M059J (cell line): ENCODE measurements at regions not wholly inside any gene's neighbourhood (a gene's known extent, or its start where the extent isn't known, plus 50 kb on each side); places are given as distances from the start of the nearest gene placed in this dataset.

Source experiments
- DNase-seq: peaks from one replicate; pipeline ENCODE4 v3.0.0-alpha.2; 2012; ENCODE audit warnings: low read depth

GRCh38 chr13:39100996-39101738, 62.9 kb downstream of the NHLRC3 start:
- DNase-seq = no peak

GRCh38 chr13:39102981-39103490, 64.8 kb downstream of the NHLRC3 start:
- DNase-seq = no peak

GRCh38 chr13:39105110-39105509, 66.9 kb downstream of the NHLRC3 start:
- DNase-seq = no peak

GRCh38 chr13:39106216-39107005, 68.2 kb downstream of the NHLRC3 start:
- DNase-seq = no peak

GRCh38 chr13:39107561-39107960, 69.3 kb downstream of the NHLRC3 start:
- DNase-seq = no peak

- DNase-seq = no peak
These were observed 70.5 kb downstream of the NHLRC3 start for GRCh38 chr13:39108783-39109182.

- DNase-seq = no peak
These were observed 72.4 kb downstream of the NHLRC3 start for GRCh38 chr13:39110518-39111097.

- no peak for DNase-seq
These were observed 72.9 kb downstream of the NHLRC3 start for GRCh38 chr13:39111145-39111544.

- DNase-seq = no peak
These were observed 81.2 kb downstream of the NHLRC3 start for GRCh38 chr13:39119422-39119821.

- DNase-seq = no peak
These were observed 85.3 kb downstream of the NHLRC3 start for GRCh38 chr13:39123578-39123977.

- no peak for DNase-seq
These were observed 91.0 kb downstream of the NHLRC3 start for GRCh38 chr13:39129213-39129612.

- DNase-seq = no peak
These were observed 92.0 kb downstream of the NHLRC3 start for GRCh38 chr13:39130301-39130700.

- DNase-seq = peak; percentile 3
These were observed 94.3 kb downstream of the NHLRC3 start for GRCh38 chr13:39132286-39133230.

GRCh38 chr13:39133781-39134180, 95.5 kb downstream of the NHLRC3 start:
- no peak for DNase-seq

GRCh38 chr13:39134574-39134973, 96.3 kb downstream of the NHLRC3 start:
- no peak for DNase-seq

GRCh38 chr13:39144391-39144790, 106.1 kb downstream of the NHLRC3 start:
- DNase-seq = no peak

GRCh38 chr13:39144941-39145533, 106.8 kb downstream of the NHLRC3 start:
- peak; percentile 45 for DNase-seq

- peak; percentile 80 for DNase-seq
These were observed 110.3 kb downstream of the NHLRC3 start for GRCh38 chr13:39148513-39148961.

- DNase-seq = no peak
These were observed 111.6 kb downstream of the NHLRC3 start for GRCh38 chr13:39149896-39150295.

GRCh38 chr13:39154041-39154440, 115.8 kb downstream of the NHLRC3 start:
- no peak for DNase-seq

- no peak for DNase-seq
These were observed 121.1 kb downstream of the NHLRC3 start for GRCh38 chr13:39159393-39159792.
